Neural cell (in vitro differentiated cells): ENCODE measurements at regions not wholly inside any gene's neighbourhood (a gene's known extent, or its start where the extent isn't known, plus 50 kb on each side); places are given as distances from the start of the nearest gene placed in this dataset.

ENCODE experiments used
- H2AFZ ChIP-seq: fragments of 200-600, 300-800 bp; sonication (generic), shearing (Covaris generic); 2 replicates; pipeline ENCODE4 v1.6.0; 2014; ENCODE audit warnings: low read depth, mild to moderate bottlenecking, antibody characterized with exemption, low read length, moderate library complexity
- H3F3A ChIP-seq: fragments of 200-600 bp; shearing (Covaris generic); 2 replicates; pipeline ENCODE4 v1.6.1; 2016; ENCODE audit warnings: mild to moderate bottlenecking, moderate library complexity, mixed read lengths, antibody characterized with exemption, low read length; ENCODE audit not compliant: insufficient read depth, poor library complexity, severe bottlenecking
- H3K27ac ChIP-seq: fragments of 200-600, 300-800 bp; sonication (generic), shearing (Covaris generic); 2 replicates; pipeline ENCODE4 v1.5.1; 2014; ENCODE audit warnings: mild to moderate bottlenecking, low read length, moderate library complexity
- H3K27me3 ChIP-seq: fragments of 300-800, 200-600 bp; sonication (generic), shearing (Covaris generic); 2 replicates; pipeline ENCODE4 v1.6.0; 2014; ENCODE audit warnings: mild to moderate bottlenecking, low read depth, low read length, moderate library complexity; ENCODE audit not compliant: insufficient read depth
- H3K36me3 ChIP-seq: fragments of 300-800, 200-600 bp; sonication (generic), shearing (Covaris generic); 2 replicates; pipeline ENCODE4 v1.5.1; 2014; ENCODE audit warnings: mild to moderate bottlenecking, antibody characterized with exemption, low read length, moderate library complexity; ENCODE audit not compliant: insufficient read depth
- H3K4me2 ChIP-seq: fragments of 300-800, 200-600 bp; sonication (generic), shearing (Covaris generic); 2 replicates; pipeline ENCODE4 v1.6.0; 2014; ENCODE audit warnings: mild to moderate bottlenecking, low read length
- H3K4me3 ChIP-seq: fragments of 300-800, 200-600 bp; sonication (generic), shearing (Covaris generic); 2 replicates; pipeline ENCODE4 v1.5.1; 2014; ENCODE audit warnings: mild to moderate bottlenecking, low read length, moderate library complexity
- H3K79me2 ChIP-seq: fragments of 200-600 bp; shearing (Covaris generic); replicated peaks from 2 replicates; pipeline ENCODE4 v1.6.0; 2014; ENCODE audit warnings: mild to moderate bottlenecking, low read length, moderate library complexity; ENCODE audit not compliant: insufficient read depth
- H3K9ac ChIP-seq: fragments of 300-800, 200-600 bp; sonication (generic), shearing (Covaris generic); 2 replicates; pipeline ENCODE4 v1.6.1; 2016; ENCODE audit warnings: mild to moderate bottlenecking, low read length, mixed read lengths
- H3K9me2 ChIP-seq: fragments of 200-600 bp; shearing (Covaris generic); 2 replicates; pipeline ENCODE4 v1.6.1; 2016; ENCODE audit warnings: mild to moderate bottlenecking, low read length, mixed read lengths; ENCODE audit not compliant: insufficient read depth
- H3K9me3 ChIP-seq: fragments of 200-600, 300-800 bp; sonication (generic), shearing (Covaris generic); 2 replicates; pipeline ENCODE4 v1.6.1; 2016; ENCODE audit warnings: mild to moderate bottlenecking, mixed run types, low read length, moderate library complexity, mixed read lengths
- H4K20me1 ChIP-seq: fragments of 200-600 bp; shearing (Covaris generic); 2 replicates; pipeline ENCODE4 v1.6.1; 2016; ENCODE audit warnings: mild to moderate bottlenecking, mixed run types; ENCODE audit not compliant: insufficient read depth
- EP300 ChIP-seq: fragments of 450-650 bp; conservative IDR thresholded peaks from 2 replicates; pipeline ENCODE4 v1.6.1; 2014; ENCODE audit warnings: antibody characterized with exemption, mild to moderate bottlenecking, moderate library complexity; ENCODE audit not compliant: poor library complexity, severe bottlenecking
- EZH2 ChIP-seq: fragments of 200-600, 300-800 bp; shearing (Covaris generic), sonication (generic); IDR thresholded peaks from 2 replicates; pipeline ENCODE4 v1.6.1; 2014; ENCODE audit warnings: antibody characterized with exemption, low read length, borderline replicate concordance, mild to moderate bottlenecking; ENCODE audit not compliant: insufficient read depth, poor library complexity, severe bottlenecking
- MXI1 ChIP-seq: fragments of 450-650 bp; conservative IDR thresholded peaks from 2 replicates; pipeline ENCODE4 v1.6.1; 2014; ENCODE audit warnings: antibody characterized with exemption, mild to moderate bottlenecking; ENCODE audit not compliant: poor library complexity, severe bottlenecking
- POLR2AphosphoS5 ChIP-seq: IDR thresholded peaks from 2 replicates; pipeline ENCODE4 v1.6.1; 2012
- RAD21 ChIP-seq: fragments of 450-650 bp; conservative IDR thresholded peaks from 2 replicates; pipeline ENCODE4 v1.6.1; 2014; ENCODE audit warnings: antibody characterized with exemption, mild to moderate bottlenecking, moderate library complexity
- SMC3 ChIP-seq: fragments of 450-650 bp; conservative IDR thresholded peaks from 2 replicates; pipeline ENCODE4 v1.6.1; 2014; ENCODE audit warnings: antibody characterized with exemption, mild to moderate bottlenecking, moderate library complexity; ENCODE audit not compliant: poor library complexity
- TAF1 ChIP-seq: IDR thresholded peaks from 2 replicates; pipeline ENCODE4 v1.6.1; 2012; ENCODE audit warnings: low read depth
- TF ChIP-seq, protein P1 (sequence below): fragments of 450-650 bp; IDR thresholded peaks from 2 replicates; pipeline ENCODE4 v1.5.1; 2014; ENCODE audit warnings: antibody characterized with exemption, mild to moderate bottlenecking, moderate library complexity; ENCODE audit not compliant: poor library complexity, severe bottlenecking
- TF ChIP-seq, protein P2 (sequence below): IDR thresholded peaks from 2 replicates; pipeline ENCODE4 v1.6.1; 2012; ENCODE audit warnings: borderline replicate concordance

DNA sequence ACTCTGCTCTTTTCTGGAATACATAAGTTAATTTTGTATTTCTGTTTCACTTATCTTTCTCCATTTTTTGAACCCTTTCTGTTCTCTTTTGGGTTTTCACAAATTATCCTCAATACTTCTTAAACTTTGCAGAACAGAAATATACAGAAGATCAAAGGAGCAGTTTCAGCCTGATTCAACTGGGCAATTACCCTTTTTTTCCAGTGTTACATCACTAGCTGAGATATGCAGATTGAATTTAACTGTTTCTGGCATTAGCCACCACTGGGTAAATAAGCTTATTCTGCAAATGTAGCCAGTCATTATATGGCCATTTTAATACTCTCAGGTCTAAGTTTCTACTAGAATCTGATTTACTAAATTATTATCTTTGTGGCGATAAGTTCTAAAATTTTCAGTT is 66.9 kb upstream of the GRID2 start:
- H3K27me3 ChIP-seq = no peaks in the 10 kb centered on the region
- no peaks in the 10 kb centered on the region for H3K79me2 ChIP-seq
- no peak overlapping the region for H3K27ac ChIP-seq
- no peak overlapping the region for H3K4me2 ChIP-seq
- H3K9ac ChIP-seq = no peak overlapping the region
- TF ChIP-seq POLR2AphosphoS5 (no peak), MXI1 (no peak), EP300 (no peak), EZH2 (no peak), RAD21 (no peak), SMC3 (no peak), TAF1 (no peak)
- TF ChIP-seq, protein P1, sequence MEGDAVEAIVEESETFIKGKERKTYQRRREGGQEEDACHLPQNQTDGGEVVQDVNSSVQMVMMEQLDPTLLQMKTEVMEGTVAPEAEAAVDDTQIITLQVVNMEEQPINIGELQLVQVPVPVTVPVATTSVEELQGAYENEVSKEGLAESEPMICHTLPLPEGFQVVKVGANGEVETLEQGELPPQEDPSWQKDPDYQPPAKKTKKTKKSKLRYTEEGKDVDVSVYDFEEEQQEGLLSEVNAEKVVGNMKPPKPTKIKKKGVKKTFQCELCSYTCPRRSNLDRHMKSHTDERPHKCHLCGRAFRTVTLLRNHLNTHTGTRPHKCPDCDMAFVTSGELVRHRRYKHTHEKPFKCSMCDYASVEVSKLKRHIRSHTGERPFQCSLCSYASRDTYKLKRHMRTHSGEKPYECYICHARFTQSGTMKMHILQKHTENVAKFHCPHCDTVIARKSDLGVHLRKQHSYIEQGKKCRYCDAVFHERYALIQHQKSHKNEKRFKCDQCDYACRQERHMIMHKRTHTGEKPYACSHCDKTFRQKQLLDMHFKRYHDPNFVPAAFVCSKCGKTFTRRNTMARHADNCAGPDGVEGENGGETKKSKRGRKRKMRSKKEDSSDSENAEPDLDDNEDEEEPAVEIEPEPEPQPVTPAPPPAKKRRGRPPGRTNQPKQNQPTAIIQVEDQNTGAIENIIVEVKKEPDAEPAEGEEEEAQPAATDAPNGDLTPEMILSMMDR = no peak
- no peaks in the 10 kb centered on the region for H3K36me3 ChIP-seq
- H3K9me2 ChIP-seq = no peaks in the 10 kb centered on the region
- H3K4me3 ChIP-seq = no peak overlapping the region
- H3F3A ChIP-seq = no peaks in the 10 kb centered on the region
- no peaks in the 10 kb centered on the region for H4K20me1 ChIP-seq
- H3K9me3 ChIP-seq = no peaks in the 10 kb centered on the region
- no peak overlapping the region for H2AFZ ChIP-seq

DNA sequence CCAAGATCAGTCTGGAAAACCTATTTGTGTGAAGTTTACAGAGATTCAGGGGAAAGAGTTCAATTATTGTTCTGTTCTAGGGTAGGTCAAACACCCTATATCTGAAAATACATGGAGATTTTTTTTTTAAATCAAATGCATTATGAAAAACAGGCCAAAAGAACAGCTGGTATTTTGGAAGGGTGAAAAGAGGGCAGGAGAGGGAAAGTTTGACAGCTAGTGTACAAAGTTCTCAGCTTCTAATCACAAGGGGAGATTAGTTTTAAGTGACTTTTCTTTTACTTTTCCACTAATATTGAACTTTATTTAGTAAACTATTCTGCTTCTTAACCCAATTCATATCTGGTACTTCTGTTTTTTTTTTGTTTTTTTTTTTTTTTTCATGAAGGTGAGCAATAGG is 66.2 kb upstream of the GRID2 start:
- Histone ChIP-seq H4K20me1 (no peaks in the 10 kb centered on the region), H2AFZ (no peak overlapping the region), H3K36me3 (no peaks in the 10 kb centered on the region), H3F3A (no peaks in the 10 kb centered on the region), H3K9me3 (no peaks in the 10 kb centered on the region), H3K4me3 (no peak overlapping the region), H3K27me3 (no peaks in the 10 kb centered on the region), H3K27ac (no peak overlapping the region), H3K9me2 (no peaks in the 10 kb centered on the region), H3K9ac (no peak overlapping the region), H3K79me2 (no peaks in the 10 kb centered on the region), H3K4me2 (no peak overlapping the region)
- TF ChIP-seq POLR2AphosphoS5 = no peak
- TF ChIP-seq SMC3 = no peak
- no peak for TF ChIP-seq EZH2
- no peak for TF ChIP-seq MXI1
- TF ChIP-seq, protein P1 = no peak
- no peak for TF ChIP-seq RAD21
- TF ChIP-seq, protein P2, sequence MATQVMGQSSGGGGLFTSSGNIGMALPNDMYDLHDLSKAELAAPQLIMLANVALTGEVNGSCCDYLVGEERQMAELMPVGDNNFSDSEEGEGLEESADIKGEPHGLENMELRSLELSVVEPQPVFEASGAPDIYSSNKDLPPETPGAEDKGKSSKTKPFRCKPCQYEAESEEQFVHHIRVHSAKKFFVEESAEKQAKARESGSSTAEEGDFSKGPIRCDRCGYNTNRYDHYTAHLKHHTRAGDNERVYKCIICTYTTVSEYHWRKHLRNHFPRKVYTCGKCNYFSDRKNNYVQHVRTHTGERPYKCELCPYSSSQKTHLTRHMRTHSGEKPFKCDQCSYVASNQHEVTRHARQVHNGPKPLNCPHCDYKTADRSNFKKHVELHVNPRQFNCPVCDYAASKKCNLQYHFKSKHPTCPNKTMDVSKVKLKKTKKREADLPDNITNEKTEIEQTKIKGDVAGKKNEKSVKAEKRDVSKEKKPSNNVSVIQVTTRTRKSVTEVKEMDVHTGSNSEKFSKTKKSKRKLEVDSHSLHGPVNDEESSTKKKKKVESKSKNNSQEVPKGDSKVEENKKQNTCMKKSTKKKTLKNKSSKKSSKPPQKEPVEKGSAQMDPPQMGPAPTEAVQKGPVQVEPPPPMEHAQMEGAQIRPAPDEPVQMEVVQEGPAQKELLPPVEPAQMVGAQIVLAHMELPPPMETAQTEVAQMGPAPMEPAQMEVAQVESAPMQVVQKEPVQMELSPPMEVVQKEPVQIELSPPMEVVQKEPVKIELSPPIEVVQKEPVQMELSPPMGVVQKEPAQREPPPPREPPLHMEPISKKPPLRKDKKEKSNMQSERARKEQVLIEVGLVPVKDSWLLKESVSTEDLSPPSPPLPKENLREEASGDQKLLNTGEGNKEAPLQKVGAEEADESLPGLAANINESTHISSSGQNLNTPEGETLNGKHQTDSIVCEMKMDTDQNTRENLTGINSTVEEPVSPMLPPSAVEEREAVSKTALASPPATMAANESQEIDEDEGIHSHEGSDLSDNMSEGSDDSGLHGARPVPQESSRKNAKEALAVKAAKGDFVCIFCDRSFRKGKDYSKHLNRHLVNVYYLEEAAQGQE = no peak
- TF ChIP-seq EP300 = no peak
- no peak for TF ChIP-seq TAF1
